ENCODE measurements at regions not wholly inside any gene's neighbourhood (a gene's known extent, or its start where the extent isn't known, plus 50 kb on each side); places are given as distances from the start of the nearest gene placed in this dataset.

DNA sequence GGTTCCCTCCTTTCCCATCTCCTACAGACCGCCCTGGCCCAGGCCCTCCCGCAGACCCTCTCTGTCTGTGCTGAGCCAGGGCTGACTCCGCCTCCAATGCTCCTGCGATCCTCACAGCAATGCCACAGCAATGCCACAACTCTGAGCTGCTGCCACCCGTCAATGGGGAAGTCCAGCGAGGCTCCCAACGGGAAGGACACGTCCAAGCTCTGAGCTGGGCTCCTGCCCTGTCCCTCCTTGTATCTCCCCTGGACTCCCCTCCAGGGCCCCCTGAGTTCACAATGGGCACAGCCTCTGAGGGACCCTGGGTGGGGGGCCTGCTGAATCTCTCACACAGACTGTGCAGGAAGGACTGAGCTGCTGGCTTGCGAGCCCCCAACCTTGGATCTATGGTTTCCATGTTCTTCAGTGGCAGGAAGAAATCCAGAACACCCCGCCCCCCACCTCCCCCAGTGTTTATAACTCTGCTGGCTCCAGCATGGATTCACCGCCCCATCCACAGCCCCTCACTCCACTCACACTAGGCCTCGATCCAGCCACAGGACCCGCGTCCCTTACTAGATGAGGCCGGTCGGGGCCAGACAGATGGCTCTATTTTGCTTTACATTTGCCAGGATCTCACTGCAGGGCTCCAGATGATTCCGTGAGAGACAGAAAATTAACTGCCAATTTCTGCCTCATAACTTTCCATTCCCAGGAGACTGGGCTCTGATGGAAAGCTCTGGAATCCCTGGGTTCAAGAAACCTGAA lies 338.0 kb downstream of the MATN1 start:
- DNase-seq = peak in 2 of 42 donors; percentile 19 to 30
- intact Hi-C loops (cut with DNase I) = no loop called here

DNA sequence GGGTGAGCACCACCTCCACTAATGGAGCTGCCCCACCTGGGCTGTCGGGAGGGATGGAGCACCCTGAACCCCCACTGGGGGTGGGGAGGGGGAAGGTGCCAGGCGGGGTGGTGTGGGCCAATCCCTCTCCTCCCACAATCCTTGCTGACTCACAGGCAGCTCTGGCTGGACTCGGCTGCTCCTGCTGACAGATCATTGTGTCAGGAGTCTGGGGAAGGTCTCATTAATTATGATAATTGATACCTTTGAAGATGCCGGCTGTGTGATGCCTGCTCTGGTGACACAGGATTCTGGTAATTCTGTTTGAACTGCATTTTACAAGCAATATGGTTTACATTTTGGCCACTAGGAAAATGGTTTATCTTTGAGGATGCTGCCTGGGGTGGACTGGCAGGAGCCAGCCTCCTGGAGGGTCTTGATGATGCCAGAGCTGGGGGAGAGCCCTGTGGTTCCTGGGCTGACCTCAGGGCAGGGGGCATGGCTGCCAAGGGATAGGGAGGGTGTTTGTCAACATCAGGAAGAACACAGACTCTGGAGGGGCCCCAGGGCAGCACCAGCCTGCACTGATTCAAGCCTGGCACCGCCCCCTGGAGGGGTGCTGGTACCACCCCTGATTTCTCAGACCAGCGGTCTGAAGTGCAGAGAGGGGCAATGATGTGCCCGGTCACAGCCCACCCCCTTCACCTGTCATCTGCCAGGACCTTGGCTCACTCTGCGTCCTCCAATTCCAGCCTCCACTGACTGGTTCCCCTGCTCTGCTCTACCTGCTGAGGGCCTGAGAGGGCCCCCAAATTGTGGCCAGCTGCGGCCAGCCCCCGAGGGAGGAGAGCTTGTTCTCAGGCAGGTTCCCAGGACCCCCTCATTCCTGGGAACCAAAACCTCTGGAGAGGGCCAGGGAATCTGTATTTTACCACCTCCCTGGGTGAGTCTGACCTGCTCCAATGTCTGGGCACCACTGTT lies 338.8 kb downstream of the MATN1 start:
- intact Hi-C loops (cut with DNase I) = loop anchor here (5.0 kb wide), 1 partner anchor 1147 kb away; the partner anchor contains the start of gene PTPRU
- DNase-seq = peak in 9 of 42 donors; percentile 6 to 52 (median 25)

- peak in 1 of 42 donors; percentile 7 for DNase-seq
Observed at GRCh38 chr1:30383221-30383711, 340.1 kb downstream of the MATN1 start.

DNA sequence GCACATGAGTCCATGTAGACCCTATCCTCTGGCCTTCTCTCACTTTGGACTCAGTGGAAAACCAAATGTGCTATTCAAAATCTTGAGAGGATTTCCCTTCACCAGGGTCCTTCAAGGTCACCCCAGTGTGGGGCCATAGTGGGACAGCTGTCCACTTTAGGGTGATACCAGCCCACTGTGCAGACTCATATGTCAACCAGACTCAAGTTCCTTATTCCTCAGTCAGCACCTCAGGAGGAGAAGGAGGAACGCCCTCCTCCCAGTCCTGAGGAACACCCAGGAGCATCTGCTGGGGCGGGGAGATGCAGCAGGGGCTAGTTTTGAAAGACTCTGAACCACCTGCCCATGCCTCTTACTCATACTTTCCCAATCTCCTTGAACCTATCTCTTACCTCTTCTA lies 340.9 kb downstream of the MATN1 start:
- intact Hi-C loops (cut with DNase I) = loop anchor here (5.0 kb wide), 1 partner anchor 1145 kb away; the partner anchor contains the start of gene PTPRU
- DNase-seq = peak in 2 of 42 donors; percentile 13 to 16

More at GRCh38 chr1:30383221-30383711, 340.1 kb downstream of the MATN1 start:
- intact Hi-C loops (cut with DNase I) = loop anchor here (5.0 kb wide), 1 partner anchor 1146 kb away; the partner anchor contains the start of gene PTPRU

DNA sequence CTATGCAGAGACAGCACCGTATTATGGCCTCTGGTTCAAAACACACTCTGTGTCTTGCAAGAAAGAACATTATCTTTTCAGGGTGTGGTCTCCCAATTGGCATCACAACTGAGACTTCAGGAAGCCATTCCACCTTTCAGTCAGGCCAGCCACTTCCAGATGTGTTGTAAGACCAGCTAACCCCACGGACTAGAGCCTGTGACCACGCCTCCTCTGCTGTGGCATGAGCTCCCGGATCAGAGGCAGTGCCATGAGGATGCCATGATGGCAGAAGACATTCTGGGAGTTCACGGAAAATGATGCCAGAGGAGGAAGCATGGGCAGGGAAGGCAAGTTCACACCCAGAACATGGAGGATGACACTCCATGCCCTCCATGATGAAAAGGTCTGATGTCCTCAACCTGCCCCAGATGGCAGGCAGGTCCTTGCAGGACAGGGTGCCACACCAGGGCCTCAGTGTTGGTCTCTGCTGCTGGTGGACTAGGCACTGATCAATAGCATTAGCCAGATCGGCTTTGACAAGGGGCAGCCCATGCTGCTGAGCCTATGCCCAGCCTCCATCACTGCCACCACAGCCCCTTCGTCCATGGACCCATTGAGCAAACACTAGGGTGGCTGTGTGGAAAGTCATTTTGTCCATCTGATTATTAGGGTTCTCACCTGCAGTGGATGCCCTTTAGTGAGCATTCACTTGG lies 341.6 kb downstream of the MATN1 start:
- intact Hi-C loops (cut with DNase I) = loop anchor here (5.0 kb wide), 1 partner anchor 1145 kb away; the partner anchor contains the start of gene PTPRU
- DNase-seq = peak in 3 of 42 donors; percentile 11 to 22 (median 18)

DNA sequence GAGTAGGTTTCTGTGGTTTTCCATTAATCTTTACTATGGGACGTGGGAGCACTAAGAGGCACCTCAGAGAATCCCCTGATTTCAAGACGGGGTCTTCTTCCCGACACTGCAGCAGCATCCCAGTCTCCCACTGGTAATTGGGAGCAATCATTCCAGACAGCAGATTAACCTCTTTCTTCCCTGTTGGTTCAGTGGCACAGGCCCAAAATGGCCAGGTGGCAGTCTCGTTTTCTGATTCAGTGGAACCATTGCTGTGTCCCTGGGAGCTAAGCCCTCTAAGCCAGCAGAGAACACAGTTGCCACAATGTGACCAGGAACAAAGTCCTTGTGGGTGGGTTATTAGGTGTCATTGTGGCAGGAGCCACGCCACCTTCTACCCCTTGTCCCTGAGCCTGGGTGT lies 342.1 kb downstream of the MATN1 start:
- peak in 2 of 42 donors; percentile 10 to 19 for DNase-seq
- intact Hi-C loops (cut with DNase I) = loop anchor here (5.0 kb wide), 1 partner anchor 1144 kb away; the partner anchor contains the start of gene PTPRU

GRCh38 chr1:30380625-30380984 lies 342.8 kb downstream of the MATN1 start:
- intact Hi-C loops (cut with DNase I) = loop anchor here (5.0 kb wide), 1 partner anchor 1143 kb away; the partner anchor contains the start of gene PTPRU
- no peak for DNase-seq

GRCh38 chr1:30379684-30380624 lies 343.4 kb downstream of the MATN1 start:
- intact Hi-C loops (cut with DNase I) = loop anchor here (5.0 kb wide), 1 partner anchor 1143 kb away; the partner anchor contains the start of gene PTPRU
- DNase-seq = peak in 39 of 42 donors; percentile 8 to 87 (median 61)

DNA sequence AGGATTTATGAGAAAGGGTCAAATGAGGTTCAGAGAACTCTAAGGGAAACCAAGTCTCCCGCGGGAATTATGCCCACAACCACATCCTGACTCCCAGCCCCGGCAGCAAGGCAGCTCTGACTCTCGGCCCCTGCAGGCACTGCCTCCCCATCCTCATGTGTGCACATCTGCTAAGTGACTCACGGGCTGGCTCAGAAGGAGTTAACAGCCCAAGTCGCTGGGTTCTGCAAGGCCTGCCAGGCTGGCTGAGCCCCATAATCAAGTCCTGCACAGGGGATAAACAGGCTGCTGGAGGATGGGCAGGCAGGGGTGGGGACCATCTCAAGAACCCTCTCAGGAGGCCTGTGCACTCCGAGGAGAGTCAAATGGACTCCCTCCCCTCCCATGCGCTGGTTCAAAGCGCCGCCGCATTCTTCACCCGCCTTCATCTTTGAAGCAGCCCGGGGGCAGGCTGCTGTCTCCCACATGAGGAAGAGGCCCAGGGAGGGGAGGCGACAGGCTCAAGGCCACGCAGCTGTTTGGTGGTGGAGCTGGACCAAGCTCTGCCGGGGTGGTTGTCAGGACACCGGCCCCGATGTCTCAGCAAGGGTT lies 344.3 kb downstream of the MATN1 start:
- intact Hi-C loops (cut with DNase I) = no loop called here
- peak in 4 of 42 donors; percentile 10 to 40 (median 26) for DNase-seq

DNA sequence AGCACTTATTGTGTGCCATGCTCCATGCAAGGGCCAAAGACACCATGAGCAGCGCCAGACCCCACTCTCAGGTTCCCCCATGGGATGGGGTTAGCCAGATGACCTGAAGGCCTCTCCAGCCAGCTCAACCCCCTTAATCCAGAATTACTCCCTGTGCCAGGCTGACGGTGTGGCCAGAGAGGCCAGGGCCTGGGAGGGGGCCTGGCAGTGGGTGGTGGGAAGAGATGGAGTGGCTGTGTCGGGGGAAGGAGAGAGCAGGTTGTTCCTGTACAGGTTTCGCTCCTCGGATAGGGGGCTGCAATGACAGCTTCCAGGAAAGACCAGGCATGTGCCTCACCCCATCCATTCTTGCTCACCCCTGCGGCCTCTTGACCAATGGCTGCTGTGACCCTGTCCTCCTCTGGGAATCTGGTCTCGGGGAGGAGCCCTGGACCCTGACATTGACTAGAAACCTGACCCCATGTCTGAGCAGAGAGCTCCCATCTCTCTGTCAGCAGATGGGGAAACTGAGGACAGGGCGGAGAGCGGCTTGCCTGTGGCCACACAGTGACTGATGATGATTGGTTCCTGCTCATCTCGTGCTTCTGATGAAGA lies 345.3 kb downstream of the MATN1 start:
- intact Hi-C loops (cut with DNase I) = no loop called here
- DNase-seq = peak in 5 of 42 donors; percentile 3 to 36 (median 10)

DNA sequence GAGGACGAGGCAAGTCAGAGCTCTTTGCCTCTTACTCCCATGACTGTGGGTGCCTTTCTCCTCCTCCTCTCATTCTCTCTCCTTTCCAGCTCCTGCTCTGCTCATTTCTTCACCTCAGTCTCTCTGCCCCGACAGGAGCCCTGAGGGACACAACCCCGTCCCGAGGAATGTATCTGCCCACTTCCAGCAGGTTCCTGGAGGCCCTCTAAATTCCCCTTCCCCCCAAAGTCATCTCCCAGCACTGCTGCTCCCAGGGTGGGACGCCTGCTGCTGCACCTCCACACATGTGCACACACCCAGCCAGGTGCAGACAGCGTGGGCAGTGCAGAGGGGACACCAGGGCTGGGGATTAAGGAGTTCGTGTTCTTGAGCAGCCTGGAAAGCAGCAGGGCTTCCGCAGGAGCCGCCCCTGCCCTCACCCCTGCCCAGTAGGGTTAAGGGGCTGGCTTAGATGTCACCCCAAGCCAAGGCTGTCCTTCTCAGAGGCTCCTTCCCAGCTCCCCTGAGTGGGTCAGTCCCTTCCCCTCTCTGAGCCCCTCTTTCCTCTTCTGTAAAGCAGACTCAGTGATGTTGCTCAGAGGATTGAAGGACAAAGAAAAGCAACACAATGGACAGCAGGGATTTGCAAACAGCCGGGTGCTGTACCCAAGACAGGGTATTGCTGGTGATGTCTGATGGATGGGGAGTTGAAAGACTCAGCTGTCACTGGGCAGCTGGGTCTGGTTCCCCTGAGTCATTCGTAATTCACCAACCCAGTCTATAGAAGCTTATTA lies 346.0 kb downstream of the MATN1 start:
- intact Hi-C loops (cut with DNase I) = no loop called here

GRCh38 chr1:30376054-30376697 lies 347.2 kb downstream of the MATN1 start:
- peak in 5 of 42 donors; percentile 3 to 19 (median 5) for DNase-seq

More for the DNA sequence above, 346.0 kb downstream of the MATN1 start:
- peak in 4 of 42 donors; percentile 14 to 34 (median 30) for DNase-seq

DNA sequence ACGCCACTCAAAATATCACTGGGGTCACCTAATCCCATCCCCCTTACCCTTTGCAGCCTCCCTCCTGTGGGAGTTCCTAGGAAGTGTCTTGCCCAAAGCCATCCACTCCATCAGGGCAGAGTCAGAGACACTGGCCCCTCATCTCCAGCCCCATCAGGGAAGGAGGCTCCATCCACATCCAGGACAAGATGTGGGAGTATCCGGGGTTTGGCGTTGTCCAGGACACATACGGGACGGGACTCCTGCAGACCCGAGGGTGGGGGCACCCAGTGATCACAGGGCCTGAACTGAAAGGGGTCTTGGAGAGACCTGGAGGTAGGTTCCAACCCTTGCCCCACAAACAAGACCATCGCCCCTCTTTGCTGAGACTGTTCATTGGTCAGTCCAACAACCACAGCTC lies 348.2 kb downstream of the MATN1 start:
- intact Hi-C loops (cut with DNase I) = no loop called here
- DNase-seq = peak in 8 of 42 donors; percentile 4 to 37 (median 21)

More at GRCh38 chr1:30376054-30376697, 347.2 kb downstream of the MATN1 start:
- intact Hi-C loops (cut with DNase I) = no loop called here

GRCh38 chr1:30374400-30375070 lies 348.9 kb downstream of the MATN1 start:
- peak in 8 of 42 donors; percentile 2 to 26 (median 22) for DNase-seq
- intact Hi-C loops (cut with DNase I) = no loop called here

Measured in head of caudate nucleus (tissue), 42 donors.